Adrenal gland (tissue), 5 donors: ENCODE measurements at regions not wholly inside any gene's neighbourhood (a gene's known extent, or its start where the extent isn't known, plus 50 kb on each side); places are given as distances from the start of the nearest gene placed in this dataset.

Source experiments
- CTCF ChIP-seq, 6 experiments: fragments of 450-650 bp in 4 of 6; fragments of 200-600 bp in 2 of 6; sonication (generic) in 1 of 6; IDR thresholded peaks; 1 replicate in 5 of 6; 2 replicates in 1 of 6; pipeline versions ENCODE4 v1.5.1 to v1.8.0; 2016 to 2021; ENCODE audit warnings: antibody characterized with exemption in 6 of 6, mild to moderate bottlenecking in 2 of 6, moderate library complexity in 1 of 6
- POLR2A ChIP-seq, 2 donors: fragments of 450-650 bp; IDR thresholded peaks; one replicate each; pipeline ENCODE4 v1.6.1; 2017; ENCODE audit warnings: antibody characterized with exemption in 2 of 2, mild to moderate bottlenecking in 2 of 2, moderate library complexity in 1 of 2
- donor health status: DM: no; HTN: no; CAD: no.

GRCh38 chr10:129030996-129031843, 435.8 kb upstream of the MGMT start:
- TF ChIP-seq CTCF (IDR thresholded peaks at IDR 0.05), result peak; percentile 64 to 86 (median 78)
- TF ChIP-seq POLR2A (IDR thresholded peaks at IDR 0.05), result no peak
